GM18861 (cell line): ENCODE measurements at regions not wholly inside any gene's neighbourhood (a gene's known extent, or its start where the extent isn't known, plus 50 kb on each side); places are given as distances from the start of the nearest gene placed in this dataset.

Experiments used
- ATAC-seq: cut with Tn5 transposase; IDR thresholded peaks from one replicate; pipeline ENCODE4 v1.9.1; 2021; ENCODE audit not compliant: unreplicated experiment

DNA sequence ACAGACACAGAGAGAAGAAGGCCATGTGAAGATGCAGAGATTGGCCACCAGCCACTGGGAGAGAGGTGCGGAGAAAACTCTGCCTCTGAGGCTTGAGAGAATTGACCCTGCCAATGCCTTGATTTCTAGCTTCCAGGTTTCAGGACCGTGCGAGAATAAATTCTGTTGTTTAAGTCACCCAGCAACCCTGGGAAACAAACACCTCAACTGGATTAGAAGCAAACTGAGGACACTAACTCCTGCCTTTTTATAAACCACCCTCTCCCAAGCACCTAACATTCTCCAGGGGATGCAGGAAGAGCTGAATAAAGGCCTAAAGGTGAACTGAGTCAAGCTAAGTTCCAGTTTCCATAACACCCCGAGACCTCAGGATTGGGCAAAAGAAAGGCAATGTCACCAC, 136.1 kb downstream of the ANKRD60 start:
- no peak for ATAC-seq

DNA sequence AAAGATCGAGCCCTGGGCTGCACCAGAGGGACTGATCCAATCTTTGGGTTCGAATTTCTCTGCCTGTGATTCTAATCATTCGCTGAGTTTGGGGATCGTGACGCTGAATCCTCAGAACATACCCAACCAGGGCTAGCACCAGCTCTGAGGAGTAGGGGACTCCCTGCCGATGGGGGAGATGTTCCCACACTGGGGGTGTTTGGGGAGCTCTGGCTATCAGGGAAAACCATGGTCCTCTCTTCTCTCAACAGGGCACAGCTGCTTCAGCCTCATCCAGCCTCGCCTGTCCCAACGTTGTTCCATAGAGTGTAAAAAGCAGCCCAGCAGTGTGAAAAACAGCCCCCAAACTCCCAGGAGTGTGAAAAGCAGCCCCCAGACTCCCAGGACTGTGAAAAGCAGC, 136.6 kb downstream of the ANKRD60 start:
- ATAC-seq = no peak

DNA sequence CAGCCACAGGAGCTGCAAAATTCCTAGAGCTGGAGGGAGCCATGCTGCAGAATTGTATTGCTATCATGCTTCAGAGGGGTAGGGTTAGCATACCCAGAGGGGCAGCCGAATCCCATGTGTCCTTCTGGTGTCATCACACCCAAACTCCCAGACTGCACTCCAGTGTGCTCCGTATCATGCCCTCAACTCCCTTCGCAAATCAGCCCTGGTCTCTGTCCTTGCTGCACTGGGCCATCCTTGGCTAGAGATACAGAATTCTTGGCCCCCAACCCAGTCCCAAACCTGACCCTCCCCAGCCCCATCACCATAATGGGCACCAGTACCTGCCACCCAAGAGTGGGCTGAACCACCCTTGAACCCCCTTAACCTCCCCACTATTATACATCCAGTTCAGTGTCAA, 138.3 kb downstream of the ANKRD60 start:
- no peak for ATAC-seq

DNA sequence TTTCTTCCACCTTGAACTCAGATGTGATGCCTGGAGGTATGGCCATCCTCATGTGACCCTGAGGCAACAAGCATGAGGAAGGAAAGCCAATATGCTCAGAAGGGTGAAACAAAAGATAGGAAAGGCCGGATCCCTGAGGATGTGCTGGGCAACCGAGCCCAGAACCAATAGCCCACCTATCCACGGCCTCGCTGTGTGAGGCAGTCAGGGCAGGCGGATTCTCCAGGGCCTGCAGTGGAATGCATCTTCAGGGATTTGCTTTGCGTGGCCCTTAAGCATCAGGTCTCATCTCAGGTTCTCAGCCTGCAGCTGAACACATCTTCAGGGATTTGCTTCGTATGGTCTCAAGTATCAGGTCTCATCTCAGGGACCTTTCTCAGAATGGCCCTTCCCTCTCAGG, 139.8 kb downstream of the ANKRD60 start:
- no peak for ATAC-seq

DNA sequence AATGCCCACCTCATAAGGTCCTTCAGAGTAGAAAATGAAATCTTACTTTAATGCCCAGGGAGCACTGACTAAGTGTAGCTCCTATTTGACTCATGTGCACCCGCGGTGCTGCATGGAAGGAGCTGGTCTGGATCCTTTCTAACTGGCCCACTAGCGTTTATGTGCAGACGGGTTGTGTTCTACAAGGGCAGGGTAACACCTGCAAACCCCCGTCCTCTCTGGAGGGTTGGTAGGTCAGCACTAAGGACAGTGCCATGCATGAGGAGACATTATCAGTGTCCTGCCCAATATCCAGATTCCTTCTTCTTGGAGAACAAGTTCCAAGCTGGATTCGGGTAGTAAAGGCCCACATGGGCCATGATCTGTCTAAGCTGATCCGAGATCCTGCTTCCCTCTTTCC, 140.3 kb downstream of the ANKRD60 start:
- no peak for ATAC-seq

DNA sequence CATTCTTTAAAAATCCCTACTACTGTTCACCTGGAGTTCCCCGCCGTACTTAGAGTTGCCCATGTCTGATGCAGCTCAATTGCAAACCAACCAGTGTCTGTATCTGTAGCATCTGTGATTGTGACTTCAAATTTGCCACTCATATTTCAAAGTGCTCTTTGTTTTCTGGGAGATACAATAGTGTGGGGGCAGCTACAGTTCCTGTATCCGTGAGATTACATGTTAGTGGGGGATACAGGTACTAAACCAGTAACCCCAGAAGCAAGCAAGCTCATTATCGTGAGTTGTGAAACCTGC, 140.9 kb downstream of the ANKRD60 start:
- no peak for ATAC-seq

DNA sequence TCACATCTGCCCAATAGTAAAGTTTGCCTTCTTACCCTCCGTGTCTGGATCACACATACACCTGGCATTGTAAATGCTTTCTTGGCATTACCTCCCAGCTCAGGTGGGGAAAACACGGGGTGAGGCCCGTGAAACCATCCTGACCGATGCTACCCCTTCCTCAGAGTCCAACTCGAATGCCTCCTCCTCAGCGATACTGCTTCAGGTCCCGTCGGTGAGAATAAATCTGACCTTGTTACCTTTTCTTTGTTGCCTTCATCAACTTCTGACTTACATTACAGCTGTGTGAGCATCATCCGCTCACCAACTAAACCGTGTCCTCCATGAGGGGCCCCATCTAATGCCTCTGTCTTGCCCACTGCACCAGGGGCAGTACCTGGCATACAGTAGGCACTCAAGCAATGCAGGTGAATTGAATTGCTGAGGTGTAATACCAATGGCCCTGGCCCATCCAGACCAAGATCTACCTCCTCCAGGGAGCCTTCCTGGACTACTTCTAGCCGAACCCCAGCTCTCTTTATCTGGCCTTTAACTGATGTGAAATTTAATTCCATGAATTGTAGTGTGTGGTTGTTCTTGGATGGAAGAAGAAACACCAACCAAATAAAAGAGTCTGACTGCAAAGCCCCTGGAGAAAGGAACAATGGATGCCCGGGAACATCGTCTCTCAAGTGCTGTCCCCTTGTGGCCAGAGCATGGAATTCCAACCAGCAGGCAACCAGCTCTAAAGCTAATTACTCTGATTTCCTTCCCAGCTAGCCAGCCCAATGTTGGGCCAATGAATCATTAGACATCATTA, 141.5 kb downstream of the ANKRD60 start:
- no peak for ATAC-seq

DNA sequence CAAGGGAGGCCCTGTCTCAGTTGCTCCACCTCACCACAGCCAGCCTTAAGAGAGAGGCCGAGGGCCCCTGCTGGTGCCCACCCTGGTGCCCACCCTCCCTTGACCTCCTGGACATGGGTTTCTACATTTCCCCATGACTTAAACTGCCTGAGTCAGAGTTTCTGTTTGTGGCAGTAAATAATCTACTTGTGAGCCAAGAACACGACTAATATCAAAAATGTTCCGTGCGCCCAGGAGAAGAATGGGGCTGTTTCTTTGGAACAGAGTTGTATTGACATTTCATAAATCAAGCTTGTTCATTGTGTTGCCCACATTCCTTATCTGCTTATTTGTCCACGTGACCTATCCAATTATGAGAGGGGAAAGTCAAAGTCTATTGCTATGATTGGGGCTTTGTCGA, 143.5 kb downstream of the ANKRD60 start:
- ATAC-seq = no peak

DNA sequence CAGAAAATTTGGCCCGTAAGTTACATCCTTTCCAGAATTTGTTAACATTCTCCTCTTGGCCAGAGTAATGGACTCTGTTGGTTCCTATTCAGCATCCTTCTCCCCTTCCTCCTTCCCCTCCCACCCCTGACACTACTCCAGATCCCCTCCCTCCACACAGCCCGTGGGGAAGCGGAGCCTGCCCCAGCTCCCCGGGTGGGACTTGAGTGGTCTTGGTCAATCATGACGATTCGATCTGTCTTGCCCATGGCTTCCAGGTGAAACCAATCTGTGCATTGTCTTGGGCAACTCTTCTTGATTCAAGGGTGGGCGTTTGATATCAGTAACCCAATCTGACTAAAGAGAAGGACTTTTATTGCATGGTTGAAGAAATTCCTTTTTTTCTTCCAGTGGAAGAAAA, 143.9 kb downstream of the ANKRD60 start:
- no peak for ATAC-seq

DNA sequence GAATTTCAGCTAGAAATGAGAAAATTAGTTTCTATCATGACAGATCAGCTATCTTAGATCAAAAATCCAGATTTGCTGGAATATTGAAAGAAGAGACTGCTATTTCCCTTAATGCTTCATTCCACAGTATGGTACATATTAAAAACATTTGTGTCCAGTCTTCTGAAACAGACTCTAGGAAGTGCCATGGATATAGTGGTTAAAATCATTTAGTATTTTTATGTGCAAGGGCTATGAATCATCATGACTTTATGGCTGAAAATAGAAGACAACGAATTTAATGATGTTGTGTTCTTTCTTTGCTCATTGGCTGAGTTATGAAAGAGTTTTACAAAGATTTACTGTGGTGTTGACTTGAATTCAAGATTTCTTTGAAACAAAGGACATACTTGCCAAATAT, 146.6 kb downstream of the ANKRD60 start:
- ATAC-seq = no peak

DNA sequence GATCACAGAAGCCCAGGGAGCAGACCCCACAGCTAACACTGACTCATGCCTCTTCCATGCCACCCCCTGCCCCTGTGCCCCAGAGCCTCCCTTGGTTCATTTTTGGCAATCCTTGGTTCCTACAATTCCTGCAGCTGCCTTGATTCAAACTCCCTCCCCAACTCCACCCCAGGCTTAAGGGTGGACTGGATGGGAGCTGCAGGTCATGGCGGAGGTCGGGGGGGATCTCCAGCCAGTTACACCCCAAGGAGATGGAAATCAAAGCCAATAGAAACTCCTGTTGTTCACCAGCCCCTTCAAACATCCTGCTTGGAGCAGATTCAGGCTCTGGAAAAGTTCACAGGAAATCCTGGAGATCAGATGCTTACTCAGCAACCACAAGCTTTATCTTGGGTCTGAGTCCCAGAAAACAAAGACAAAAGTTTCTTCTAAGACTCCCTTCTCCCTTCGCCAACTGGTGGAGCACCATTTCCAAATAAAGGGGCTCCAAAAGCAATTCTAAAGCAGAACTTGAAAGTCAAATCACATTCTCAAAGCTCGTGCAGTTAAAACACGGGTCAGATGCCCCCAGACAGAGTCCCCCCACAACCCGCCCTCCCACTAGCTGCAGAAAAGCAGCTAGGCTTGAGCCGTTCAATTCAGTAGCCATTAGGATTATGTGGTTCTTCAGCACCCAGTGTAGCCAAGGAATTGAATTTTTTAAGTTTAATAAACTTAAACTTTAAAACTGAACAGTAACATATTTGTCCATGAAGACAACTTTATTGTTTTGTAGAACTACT, 149.5 kb downstream of the ANKRD60 start:
- no peak for ATAC-seq

DNA sequence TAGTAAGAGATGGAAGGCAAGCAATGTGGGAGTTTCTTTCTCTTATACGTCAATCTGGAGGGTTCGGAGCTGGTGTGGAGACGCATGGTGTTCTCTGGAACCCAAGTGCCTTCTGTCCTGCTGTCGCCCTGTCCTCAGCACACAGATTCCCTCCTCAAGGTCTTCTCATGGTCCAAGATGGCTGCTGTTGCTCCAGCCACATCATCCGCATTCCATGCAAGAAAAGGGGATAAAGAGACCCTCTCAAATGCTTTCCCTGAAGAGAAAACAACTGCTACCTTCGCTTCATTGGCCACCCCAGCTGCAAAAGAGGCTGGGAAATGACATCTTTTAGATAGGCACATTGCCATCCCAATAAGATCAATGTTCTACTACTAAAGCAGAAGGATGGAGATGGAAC, 151.2 kb downstream of the ANKRD60 start:
- ATAC-seq = no peak

DNA sequence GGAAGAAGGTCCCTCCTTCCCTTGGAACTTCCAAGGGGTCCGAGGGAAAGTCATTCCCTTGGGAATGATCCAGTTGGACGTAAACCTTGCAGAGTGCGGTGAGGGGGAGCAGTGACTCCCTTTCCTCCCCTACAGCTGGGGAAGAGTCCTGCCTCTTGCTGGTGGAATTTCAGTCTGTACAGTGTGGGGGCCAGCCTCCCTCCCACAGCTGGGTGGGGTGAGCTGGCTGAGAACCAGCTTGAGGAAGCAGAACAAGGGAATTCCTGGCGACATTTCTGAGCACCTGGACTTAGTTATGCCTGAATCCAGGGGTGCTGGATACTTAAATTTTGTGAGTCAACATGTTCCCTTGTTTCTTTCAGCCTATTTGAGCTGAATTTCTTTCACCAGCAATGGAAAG, 152.0 kb downstream of the ANKRD60 start:
- no peak for ATAC-seq

DNA sequence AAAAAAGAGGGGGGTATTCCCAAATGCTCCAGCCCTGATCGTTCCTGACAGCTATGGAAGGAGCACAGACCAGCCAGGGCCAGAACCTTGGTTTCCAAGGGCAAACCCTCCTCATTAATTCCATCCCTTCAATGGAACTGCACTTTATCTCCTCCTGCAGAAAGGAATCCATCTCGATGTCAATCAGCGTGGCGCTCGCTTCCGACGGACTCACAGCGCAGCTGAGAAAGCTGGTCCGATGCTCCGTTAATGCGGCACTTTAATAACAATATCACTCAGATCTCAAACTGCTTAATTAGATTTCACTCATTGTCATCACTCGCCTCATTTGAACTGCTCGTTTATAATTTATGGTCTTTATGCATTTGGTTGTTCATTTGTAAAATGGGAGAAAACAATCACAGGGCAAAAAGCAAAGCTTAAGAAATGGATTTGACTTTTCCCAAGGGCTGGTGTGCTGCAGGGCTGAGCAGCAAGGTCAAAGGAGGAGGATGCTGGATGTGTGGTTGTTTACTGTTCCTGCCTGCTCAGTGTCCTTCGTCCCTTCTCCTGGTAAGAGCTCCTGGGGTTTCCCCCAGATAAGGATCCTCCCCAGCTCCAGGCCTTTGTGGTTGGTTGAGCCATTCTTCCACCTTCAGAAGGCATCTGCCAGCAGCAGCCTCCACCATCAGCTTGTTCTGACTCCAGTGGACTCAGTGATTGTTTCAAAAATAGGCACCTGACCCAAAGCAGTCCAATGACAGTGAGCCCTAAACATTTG, 152.7 kb downstream of the ANKRD60 start:
- no peak for ATAC-seq

DNA sequence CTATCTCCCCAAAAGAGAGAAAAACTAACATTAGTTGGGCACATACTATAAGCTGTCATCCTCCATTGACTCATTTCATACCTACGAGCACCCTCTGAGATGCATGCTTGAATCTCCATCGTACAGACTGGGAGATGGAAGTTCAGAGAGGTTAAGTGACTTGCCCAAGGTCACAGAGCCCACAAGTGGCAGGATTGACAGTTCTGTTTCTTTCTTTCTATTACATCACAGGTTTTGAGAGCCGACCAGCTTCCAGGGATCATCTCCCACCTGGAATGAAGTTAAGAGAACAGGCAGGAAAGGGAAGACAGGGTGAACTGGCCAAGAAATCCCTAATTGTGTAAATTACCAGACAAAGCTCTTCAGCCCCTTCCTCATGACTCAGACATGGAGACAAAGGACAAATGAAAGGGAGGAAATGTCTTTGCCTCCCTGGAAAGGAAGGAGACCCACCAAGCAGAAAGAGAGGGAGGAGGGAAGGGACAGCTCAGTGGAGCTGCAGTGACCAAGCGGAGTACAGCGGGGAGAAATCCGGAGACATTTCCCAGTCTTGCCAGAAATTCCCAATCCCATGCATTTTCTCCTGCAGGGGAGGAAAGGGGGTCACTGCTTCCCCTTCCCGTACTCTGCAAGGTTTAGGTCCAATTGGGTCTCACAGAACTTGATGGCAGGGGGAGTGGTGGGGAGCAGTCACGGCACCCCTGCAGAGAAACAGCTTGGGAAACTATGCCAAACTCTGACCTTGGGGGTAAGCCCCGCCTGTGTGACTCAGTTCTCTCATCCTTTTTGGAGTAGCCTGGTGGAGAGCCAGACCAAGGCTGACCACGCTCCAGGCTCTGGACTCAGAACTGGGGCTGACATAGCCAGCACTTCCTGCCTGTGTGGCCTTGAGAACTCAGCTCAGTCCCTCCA, 154.3 kb downstream of the ANKRD60 start:
- no peak for ATAC-seq

DNA sequence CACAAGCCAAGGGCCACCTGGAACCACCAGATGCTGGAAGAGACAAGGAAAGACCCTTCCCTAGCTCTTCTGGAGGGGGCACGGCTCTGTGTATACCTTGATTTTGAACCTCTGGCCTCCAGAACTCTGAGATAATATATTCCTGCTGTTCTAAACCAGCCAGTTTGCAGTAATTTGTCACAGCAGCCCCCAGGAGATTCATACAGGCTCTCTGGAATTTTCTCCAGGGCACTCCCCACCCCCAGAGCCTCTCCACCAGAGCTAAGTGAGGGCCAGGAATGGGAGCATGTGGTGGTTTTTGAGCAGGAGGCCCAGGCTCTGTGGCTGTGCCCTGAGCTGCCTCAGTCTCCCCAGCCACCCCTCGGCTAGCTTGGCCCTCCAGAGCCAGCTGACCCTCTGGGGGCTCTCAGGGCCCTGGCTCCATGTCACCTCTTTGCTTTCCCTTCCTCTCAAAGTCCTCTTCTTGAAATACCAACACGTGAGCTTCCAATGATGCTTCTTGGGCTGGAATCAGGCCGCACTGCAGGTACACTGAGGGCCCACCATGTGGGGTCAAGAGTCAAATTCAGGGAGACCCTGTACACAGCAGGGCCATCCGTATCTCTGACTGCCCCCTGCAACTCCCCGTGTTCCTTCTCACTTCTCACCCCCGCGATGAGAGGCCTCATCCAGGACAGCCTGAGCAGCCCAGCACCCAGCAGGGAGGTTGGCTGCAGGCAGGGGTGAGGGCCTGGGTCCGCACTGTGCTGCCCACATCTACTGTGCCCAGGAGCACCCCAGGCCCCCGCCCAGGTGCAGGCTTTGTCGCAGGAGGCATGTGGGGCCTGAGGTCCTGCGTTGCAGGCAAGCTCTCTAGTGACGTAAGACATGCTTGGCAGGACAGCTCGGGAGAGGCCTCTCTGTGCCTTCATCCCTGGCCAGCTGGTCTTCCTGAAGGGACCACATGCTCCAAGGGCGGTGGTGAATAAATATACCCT, 155.5 kb downstream of the ANKRD60 start:
- no peak for ATAC-seq

DNA sequence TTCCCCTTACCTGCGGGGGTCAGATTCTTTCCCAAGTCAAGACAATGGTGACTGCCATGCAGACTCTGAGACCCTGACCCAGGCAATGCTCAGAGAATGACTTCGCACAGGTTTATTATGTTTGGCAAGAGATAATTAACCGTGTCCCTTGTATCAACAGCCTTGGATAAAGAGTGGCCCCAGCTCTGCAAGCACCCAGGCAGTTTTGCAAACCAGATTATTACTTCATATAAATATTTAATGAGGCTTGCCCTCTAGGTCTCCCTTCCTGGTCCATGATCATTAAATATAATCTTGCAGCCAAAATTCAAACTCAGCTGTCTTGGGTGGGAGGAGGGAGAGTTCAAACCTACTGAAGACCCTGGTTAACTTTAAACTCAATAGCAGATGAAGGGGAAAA, 156.5 kb downstream of the ANKRD60 start:
- ATAC-seq = no peak

DNA sequence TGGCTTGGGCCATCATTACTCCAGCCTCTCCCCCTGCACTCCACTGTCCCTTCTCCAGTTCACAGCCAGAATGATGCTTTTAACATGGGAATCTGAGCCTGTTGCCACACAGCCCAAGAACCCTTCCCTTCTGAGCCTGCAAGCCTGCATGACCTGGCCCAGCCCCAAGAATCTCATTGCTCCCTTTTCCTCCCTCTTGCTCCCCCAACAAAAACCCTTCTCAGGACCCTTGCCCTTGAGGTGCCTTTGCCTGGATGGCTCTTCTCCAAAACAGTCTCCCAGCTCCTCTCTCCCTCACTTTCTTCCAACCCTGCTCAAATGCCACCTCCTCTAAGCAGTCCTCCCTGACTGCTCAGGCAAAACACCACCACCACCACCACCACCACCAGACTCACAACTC, 157.2 kb downstream of the ANKRD60 start:
- no peak for ATAC-seq

DNA sequence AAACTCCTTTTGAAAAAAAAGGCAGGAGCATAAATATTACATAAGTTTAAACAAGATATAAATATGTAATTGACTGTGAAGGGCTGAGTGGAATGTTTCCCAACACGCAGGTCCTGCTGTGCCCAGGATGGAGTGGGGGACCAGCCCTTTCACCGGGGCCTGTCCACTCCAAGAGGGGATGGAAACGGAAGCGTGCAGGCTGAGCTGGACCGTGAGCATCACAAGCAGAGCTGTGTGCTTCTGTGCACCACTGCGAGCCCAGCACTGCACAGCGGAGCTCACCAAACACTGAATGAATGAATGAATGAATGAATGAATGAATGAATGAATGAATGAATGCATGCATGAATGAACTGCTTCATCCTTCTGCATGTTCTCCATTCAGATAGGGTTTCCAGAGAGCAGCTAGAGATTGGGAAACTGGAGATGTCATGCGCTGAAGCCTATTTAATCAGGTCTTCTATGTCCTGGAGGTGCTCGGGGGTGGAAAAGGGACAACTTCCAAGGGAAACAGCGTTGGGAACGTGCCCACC, 157.7 kb downstream of the ANKRD60 start:
- ATAC-seq = no peak
